Fibroblast of the aortic adventitia (primary cell): ENCODE measurements at regions not wholly inside any gene's neighbourhood (a gene's known extent, or its start where the extent isn't known, plus 50 kb on each side); places are given as distances from the start of the nearest gene placed in this dataset.

Experiments used
- DNase-seq: peaks from one replicate; pipeline ENCODE4 v3.0.0-alpha.2; 2010; ENCODE audit warnings: low read depth
- H3K4me3 ChIP-seq: 2 replicates; pipeline ENCODE4 v1.5.1; 2011; ENCODE audit warnings: low read depth, mild to moderate bottlenecking, control low read depth, low read length, moderate library complexity
- TF ChIP-seq, protein P1 (sequence below): IDR thresholded peaks from 2 replicates; pipeline ENCODE4 v1.5.1; 2011; ENCODE audit warnings: mild to moderate bottlenecking, low read length, control low read depth, inconsistent platforms; ENCODE audit not compliant: insufficient read depth

DNA sequence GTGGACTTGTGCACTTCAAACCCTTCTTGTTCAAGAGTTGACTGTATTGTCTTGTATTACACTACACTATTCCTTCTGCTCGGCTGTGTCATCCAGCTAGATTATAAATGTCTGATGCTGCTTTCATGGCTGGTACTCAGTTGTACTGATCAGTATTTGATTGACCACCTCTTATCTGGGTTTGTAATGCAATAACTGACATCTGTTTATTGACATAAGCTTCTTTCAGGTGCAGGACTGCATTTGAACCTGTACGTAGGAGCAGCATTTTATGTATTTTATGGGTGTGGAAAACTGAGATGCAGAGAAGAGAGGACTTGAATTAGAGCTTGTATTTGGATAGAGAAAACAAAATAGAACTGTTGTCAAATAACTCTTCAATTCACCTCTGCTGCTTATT lies 309.2 kb downstream of the FGF9 start:
- no peak overlapping the region for H3K4me3 ChIP-seq
- DNase-seq: no peak
- TF ChIP-seq, protein P1, sequence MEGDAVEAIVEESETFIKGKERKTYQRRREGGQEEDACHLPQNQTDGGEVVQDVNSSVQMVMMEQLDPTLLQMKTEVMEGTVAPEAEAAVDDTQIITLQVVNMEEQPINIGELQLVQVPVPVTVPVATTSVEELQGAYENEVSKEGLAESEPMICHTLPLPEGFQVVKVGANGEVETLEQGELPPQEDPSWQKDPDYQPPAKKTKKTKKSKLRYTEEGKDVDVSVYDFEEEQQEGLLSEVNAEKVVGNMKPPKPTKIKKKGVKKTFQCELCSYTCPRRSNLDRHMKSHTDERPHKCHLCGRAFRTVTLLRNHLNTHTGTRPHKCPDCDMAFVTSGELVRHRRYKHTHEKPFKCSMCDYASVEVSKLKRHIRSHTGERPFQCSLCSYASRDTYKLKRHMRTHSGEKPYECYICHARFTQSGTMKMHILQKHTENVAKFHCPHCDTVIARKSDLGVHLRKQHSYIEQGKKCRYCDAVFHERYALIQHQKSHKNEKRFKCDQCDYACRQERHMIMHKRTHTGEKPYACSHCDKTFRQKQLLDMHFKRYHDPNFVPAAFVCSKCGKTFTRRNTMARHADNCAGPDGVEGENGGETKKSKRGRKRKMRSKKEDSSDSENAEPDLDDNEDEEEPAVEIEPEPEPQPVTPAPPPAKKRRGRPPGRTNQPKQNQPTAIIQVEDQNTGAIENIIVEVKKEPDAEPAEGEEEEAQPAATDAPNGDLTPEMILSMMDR: no peak

GRCh38 chr13:21984156-21984555 lies 313.3 kb downstream of the FGF9 start:
- TF ChIP-seq, protein P1: no peak
- DNase-seq: no peak
- H3K4me3 ChIP-seq: no peak overlapping the region

GRCh38 chr13:21986602-21987001 lies 315.7 kb downstream of the FGF9 start:
- TF ChIP-seq, protein P1: no peak
- no peak overlapping the region for H3K4me3 ChIP-seq
- DNase-seq: peak; percentile 22

GRCh38 chr13:21987793-21988192 lies 316.9 kb downstream of the FGF9 start:
- no peak for DNase-seq
- TF ChIP-seq, protein P1: no peak
- H3K4me3 ChIP-seq: no peak overlapping the region

- no peak for DNase-seq
- TF ChIP-seq, protein P1: no peak
- no peak overlapping the region for H3K4me3 ChIP-seq
Observed at GRCh38 chr13:21988624-21989023, 317.8 kb downstream of the FGF9 start.

GRCh38 chr13:21996049-21996448 lies 325.2 kb downstream of the FGF9 start:
- TF ChIP-seq, protein P1: no peak
- DNase-seq: no peak
- no peak overlapping the region for H3K4me3 ChIP-seq

GRCh38 chr13:21997726-21998125 lies 326.9 kb downstream of the FGF9 start:
- H3K4me3 ChIP-seq: no peak overlapping the region
- TF ChIP-seq, protein P1: no peak
- no peak for DNase-seq
